SU-DHL-6 (cell line): ENCODE measurements at regions not wholly inside any gene's neighbourhood (a gene's known extent, or its start where the extent isn't known, plus 50 kb on each side); places are given as distances from the start of the nearest gene placed in this dataset.

Experiments used
- H2AFZ ChIP-seq: fragments of 200-600 bp; sonication (generic); 2 replicates; pipeline ENCODE4 v1.6.1; 2014; ENCODE audit warnings: low read depth, mild to moderate bottlenecking, moderate library complexity, mixed read lengths, antibody characterized with exemption, low read length; ENCODE audit not compliant: severe bottlenecking
- H3F3A ChIP-seq: fragments of 200-600 bp; shearing (Covaris generic); 2 replicates; pipeline ENCODE4 v1.6.0; 2016; ENCODE audit warnings: antibody characterized with exemption, mild to moderate bottlenecking; ENCODE audit not compliant: insufficient read depth
- H3K27ac ChIP-seq: fragments of 200-600 bp; sonication (generic); 2 replicates; pipeline ENCODE4 v1.5.1; 2016; ENCODE audit warnings: low read depth, mild to moderate bottlenecking, low read length, moderate library complexity, mixed read lengths
- H3K27me3 ChIP-seq: fragments of 200-600 bp; sonication (generic), shearing (Covaris generic); 2 replicates; pipeline ENCODE4 v1.6.0; 2014; ENCODE audit warnings: mild to moderate bottlenecking, low read length
- H3K36me3 ChIP-seq: fragments of 200-600 bp; sonication (generic); 2 replicates; pipeline ENCODE4 v1.6.1; 2014; ENCODE audit warnings: mild to moderate bottlenecking, low read length, mixed read lengths
- H3K4me2 ChIP-seq: fragments of 300-600, 200-600 bp; shearing (Covaris generic), sonication (generic); 2 replicates; pipeline ENCODE4 v1.6.0; 2014; ENCODE audit warnings: low read length, low read depth, mild to moderate bottlenecking; ENCODE audit not compliant: poor library complexity, severe bottlenecking
- H3K4me3 ChIP-seq: fragments of 200-600 bp; sonication (generic); 2 replicates; pipeline ENCODE4 v1.5.1; 2014; ENCODE audit warnings: antibody characterized with exemption, low read length, mild to moderate bottlenecking, mixed read lengths; ENCODE audit not compliant: insufficient read depth, poor library complexity, severe bottlenecking
- H3K79me2 ChIP-seq: fragments of 200-600 bp; sonication (generic); 2 replicates; pipeline ENCODE4 v1.6.1; 2014; ENCODE audit warnings: mild to moderate bottlenecking, low read length, moderate library complexity; ENCODE audit not compliant: insufficient read depth
- H3K9ac ChIP-seq: fragments of 200-600 bp; sonication (generic); 2 replicates; pipeline ENCODE4 v1.7.0; 2014; ENCODE audit warnings: mild to moderate bottlenecking, low read length
- H3K9me2 ChIP-seq: fragments of 200-600 bp; sonication (generic); replicated peaks from 2 replicates; pipeline ENCODE4 v1.6.1; 2014; ENCODE audit warnings: low read length; ENCODE audit not compliant: insufficient read depth
- H3K9me3 ChIP-seq: fragments of 200-600 bp; sonication (generic); 2 replicates; pipeline ENCODE4 v1.6.1; 2014; ENCODE audit warnings: low read length, mixed read lengths; ENCODE audit not compliant: insufficient read depth
- H4K20me1 ChIP-seq: fragments of 200-600 bp; sonication (generic); 2 replicates; pipeline ENCODE4 v1.6.1; 2014; ENCODE audit warnings: low read depth, mild to moderate bottlenecking, antibody characterized with exemption, low read length, moderate library complexity, mixed read lengths
- EZH2phosphoT487 ChIP-seq: fragments of 200-600 bp; sonication (generic), shearing (Covaris generic); conservative IDR thresholded peaks from 2 replicates; pipeline ENCODE4 v1.6.1; 2018; ENCODE audit warnings: mild to moderate bottlenecking, antibody characterized with exemption, low read length, moderate library complexity, mixed read lengths
- TF ChIP-seq, protein P1 (sequence below): fragments of 200-600 bp; sonication (generic); IDR thresholded peaks from one replicate; pipeline ENCODE4 v1.5.1; 2017; ENCODE audit warnings: antibody characterized with exemption, mild to moderate bottlenecking, low read length, moderate library complexity; ENCODE audit not compliant: insufficient read depth, poor library complexity, severe bottlenecking

DNA sequence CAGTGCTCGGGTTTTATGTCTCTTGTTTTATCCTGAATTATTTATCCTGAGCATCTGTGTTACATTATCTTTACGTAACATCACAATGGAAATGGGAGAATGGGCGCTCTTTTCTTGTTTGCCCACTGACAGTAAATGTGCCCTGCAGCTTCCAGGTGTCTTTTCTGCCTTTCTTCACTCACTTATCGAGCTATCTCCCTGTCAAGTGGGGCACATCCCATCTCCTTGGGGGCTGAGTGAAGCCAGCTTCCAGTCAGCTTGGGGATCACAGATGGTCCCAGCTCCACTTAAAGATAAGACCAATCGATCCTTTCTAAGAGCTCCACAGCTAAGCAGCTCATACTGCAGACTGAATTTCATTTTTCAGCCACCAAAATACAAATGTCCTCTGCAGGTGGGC is 125.8 kb downstream of the KBTBD8 start:
- H3K9me2 ChIP-seq: no peaks in the 10 kb centered on the region
- no peaks in the 10 kb centered on the region for H3F3A ChIP-seq
- no peak overlapping the region for H2AFZ ChIP-seq
- no peaks in the 10 kb centered on the region for H3K79me2 ChIP-seq
- H3K9me3 ChIP-seq: no peaks in the 10 kb centered on the region
- no peaks in the 10 kb centered on the region for H4K20me1 ChIP-seq
- no peak overlapping the region for H3K27ac ChIP-seq
- TF ChIP-seq EZH2phosphoT487: no peak
- TF ChIP-seq, protein P1, sequence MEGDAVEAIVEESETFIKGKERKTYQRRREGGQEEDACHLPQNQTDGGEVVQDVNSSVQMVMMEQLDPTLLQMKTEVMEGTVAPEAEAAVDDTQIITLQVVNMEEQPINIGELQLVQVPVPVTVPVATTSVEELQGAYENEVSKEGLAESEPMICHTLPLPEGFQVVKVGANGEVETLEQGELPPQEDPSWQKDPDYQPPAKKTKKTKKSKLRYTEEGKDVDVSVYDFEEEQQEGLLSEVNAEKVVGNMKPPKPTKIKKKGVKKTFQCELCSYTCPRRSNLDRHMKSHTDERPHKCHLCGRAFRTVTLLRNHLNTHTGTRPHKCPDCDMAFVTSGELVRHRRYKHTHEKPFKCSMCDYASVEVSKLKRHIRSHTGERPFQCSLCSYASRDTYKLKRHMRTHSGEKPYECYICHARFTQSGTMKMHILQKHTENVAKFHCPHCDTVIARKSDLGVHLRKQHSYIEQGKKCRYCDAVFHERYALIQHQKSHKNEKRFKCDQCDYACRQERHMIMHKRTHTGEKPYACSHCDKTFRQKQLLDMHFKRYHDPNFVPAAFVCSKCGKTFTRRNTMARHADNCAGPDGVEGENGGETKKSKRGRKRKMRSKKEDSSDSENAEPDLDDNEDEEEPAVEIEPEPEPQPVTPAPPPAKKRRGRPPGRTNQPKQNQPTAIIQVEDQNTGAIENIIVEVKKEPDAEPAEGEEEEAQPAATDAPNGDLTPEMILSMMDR: no peak
- peaks cover 5% of the 10 kb centered on the region; the same call in 1 of the 2 replicates for H3K36me3 ChIP-seq
- H3K27me3 ChIP-seq: no peaks in the 10 kb centered on the region
- no peak overlapping the region for H3K4me2 ChIP-seq
- no peak overlapping the region for H3K4me3 ChIP-seq
- H3K9ac ChIP-seq: no peak overlapping the region

DNA sequence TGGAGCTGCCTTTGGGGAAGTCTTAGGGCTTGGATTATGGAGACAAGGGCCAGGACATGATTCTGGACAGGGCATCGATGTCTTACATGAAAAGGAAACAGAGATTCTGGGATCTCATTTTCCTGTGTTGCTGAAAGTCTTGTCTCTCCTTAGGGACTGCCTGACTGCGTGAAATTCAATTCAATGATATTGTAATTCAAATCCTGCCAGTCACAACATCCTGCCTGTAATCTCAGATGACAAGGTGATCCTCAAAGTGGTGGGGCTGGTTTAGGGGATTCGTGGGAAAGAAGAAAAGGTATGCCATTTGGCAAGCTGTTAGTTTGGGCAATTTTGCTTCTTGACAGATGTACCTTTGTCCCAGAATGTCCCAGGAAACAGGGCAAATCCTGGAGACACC is 129.1 kb downstream of the KBTBD8 start:
- Histone ChIP-seq H3K36me3 (peaks cover 5% of the 10 kb centered on the region; the same call in 1 of the 2 replicates), H2AFZ (no peak overlapping the region), H3K4me3 (no peak overlapping the region), H3K27me3 (no peaks in the 10 kb centered on the region), H3F3A (no peaks in the 10 kb centered on the region), H3K79me2 (no peaks in the 10 kb centered on the region), H3K9me2 (no peaks in the 10 kb centered on the region), H3K4me2 (no peak overlapping the region), H3K9me3 (no peaks in the 10 kb centered on the region), H3K27ac (no peak overlapping the region), H3K9ac (no peak overlapping the region), H4K20me1 (no peaks in the 10 kb centered on the region)
- TF ChIP-seq, protein P1: no peak
- no peak for TF ChIP-seq EZH2phosphoT487

DNA sequence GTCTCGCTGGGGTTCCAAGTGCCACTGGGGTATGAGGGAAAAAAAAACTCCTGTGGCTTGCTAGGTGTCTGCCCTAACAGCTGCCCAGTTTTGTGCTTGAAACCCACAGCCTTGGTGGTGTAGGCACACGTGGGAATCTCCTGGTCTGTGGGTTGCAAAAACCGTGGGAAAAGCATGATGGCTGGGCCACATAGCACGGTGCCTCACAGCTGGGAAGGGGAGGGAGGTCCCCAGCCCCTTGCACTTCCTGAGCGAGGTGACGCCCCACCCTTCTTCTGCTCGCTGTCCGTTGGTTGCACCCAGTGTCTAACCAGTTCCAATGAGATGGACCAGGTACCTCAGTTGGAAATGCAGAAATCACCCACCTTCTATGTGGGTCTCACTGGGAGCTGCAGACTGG is 144.3 kb downstream of the KBTBD8 start:
- Histone ChIP-seq H3K36me3 (no peaks in the 10 kb centered on the region), H3K27ac (no peak overlapping the region), H3K4me3 (no peak overlapping the region), H3K79me2 (no peaks in the 10 kb centered on the region), H3K9me2 (no peaks in the 10 kb centered on the region), H4K20me1 (no peaks in the 10 kb centered on the region), H3K4me2 (no peak overlapping the region), H3F3A (no peaks in the 10 kb centered on the region), H3K9me3 (no peaks in the 10 kb centered on the region), H3K9ac (no peak overlapping the region), H2AFZ (no peak overlapping the region), H3K27me3 (no peaks in the 10 kb centered on the region)
- no peak for TF ChIP-seq EZH2phosphoT487
- TF ChIP-seq, protein P1: no peak
